ENCODE measurements at regions not wholly inside any gene's neighbourhood (a gene's known extent, or its start where the extent isn't known, plus 50 kb on each side); places are given as distances from the start of the nearest gene placed in this dataset.
"Not testable (repeated sequence)": the region's sequence is repeated elsewhere in the genome, so short reads cannot be mapped to it uniquely, and the experiment has no call there.

DNA sequence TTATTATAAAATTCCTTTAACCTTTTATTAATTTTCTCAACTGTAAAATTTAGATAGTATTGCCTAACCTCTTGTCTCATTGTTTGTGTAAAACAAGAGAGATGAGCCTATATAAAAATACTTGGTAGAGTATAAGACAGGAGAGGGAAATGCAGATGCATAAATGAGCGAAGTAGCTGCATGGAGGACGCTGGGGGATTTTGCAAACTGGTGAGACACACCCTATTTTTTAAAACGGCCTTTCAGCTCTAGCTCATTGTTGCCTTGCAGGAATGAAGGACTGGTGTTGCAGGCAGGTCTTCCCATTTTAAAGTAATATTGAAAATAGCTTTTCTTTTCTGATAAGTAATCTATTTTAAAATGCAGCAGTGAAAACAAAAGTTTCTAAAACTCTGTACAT lies 435.3 kb upstream of the HNRNPA3 start:
- DNase-seq = no peak

DNA sequence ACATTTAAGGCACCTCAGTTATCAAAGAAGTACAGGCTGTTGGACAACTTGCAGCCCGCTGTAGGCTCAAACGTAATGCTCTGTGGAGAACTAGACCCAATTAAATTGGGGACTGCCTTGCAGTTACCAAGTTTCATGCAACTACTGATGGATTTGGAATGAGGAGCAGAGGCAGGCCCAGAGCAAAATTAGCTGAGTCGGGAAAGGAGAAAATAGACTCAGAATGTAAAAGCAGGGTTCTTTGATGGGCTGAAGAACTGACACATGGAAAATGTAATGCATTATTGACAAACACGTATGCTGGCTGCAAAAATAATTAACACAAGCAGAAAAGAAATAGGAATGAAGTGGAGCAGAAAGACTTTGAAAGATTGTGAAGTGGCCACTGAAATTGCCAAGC lies 432.7 kb upstream of the HNRNPA3 start:
- no peak for DNase-seq

DNA sequence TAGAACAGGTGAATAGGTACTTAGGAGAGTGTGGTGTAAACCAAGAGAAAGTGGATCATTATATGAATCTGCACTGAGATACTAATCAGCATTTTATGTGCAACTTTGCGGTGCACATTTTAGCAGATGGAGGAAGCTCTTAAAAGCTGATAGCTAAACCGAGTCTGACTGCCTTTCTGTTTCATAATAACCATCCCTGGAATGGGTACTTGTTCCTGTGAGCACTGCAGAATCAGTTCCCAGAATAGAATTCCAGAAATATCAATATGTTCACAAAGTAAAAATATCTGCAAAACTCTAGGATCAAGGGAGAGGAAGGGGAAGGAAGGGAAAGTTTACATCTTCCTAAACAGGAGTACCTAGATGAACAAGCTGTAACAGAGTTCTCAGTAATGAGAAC lies 432.2 kb upstream of the HNRNPA3 start:
- DNase-seq = no peak

DNA sequence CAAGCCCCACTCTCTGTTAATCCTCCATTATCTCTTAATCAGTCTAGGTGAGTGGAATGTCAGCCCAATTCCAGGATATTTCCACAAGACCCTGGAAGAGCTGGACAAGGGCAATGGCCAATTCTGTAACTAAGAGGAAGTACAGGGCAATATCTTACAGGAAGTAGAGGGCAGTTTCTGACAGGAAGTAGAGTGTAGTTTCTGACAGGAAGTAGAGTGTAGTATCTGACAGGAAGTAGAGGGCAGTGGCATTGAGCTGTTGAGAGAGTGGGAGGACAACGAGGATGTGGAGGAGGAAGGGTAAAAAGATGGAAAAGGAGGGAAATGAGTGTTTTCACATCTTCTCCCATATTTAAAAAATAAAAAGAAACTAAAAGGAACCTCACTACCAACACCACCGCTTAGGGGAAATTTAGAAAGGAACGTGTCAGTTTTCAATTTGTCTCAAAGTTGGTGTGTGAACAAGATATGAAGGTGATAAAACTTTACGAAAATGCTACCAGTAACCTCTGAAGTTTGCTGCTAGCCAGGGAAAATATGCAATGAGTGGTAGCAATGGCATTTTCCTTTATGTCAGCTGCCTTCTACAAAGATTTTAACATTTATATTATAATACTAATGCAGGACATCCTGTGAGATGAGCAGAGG lies 430.9 kb upstream of the HNRNPA3 start:
- DNase-seq = no peak

GRCh38 chr2:176784633-176785200 lies 427.9 kb upstream of the HNRNPA3 start:
- DNase-seq = no peak

DNA sequence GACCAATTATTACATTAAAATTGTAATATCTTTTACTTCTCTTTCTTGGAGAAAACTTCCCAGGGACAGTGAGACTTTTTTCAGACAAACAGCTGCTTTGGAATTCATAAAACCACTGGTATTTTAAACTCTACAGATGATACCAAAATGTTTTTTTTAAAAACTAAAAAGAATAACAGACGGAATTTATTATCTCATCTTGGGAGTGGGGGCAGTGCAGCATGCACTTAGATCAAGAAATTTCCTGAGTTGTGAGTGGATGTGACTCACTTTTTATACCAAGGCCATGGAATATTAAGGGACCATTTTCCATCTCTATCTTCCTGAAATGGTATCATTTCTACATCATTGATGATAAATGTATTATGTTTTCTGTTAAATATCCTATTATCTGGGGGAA lies 422.8 kb upstream of the HNRNPA3 start:
- DNase-seq = no peak

DNA sequence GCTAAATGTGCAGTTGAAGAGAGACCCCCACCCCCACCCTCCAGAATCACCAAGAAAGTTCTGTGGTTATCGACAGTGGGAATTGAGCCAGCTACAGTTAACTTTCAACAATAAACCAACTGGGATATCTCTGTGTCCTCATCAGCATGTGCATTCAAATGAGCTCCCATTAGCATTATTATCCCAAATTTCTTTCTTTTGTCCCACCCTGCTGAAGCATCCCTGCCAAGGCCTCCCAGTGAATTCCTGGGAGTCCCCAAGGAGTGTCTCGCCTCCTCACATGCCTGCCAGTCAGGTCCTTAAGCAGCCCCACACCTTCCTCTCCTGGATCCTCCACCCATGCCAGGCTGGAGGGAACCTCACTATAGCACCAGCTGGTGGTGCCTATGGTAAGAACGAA lies 422.1 kb upstream of the HNRNPA3 start:
- DNase-seq = no peak

GRCh38 chr2:176793792-176794191 lies 418.8 kb upstream of the HNRNPA3 start:
- DNase-seq = no peak

- DNase-seq = no peak
Measured at GRCh38 chr2:176794392-176794791, 418.2 kb upstream of the HNRNPA3 start.

DNA sequence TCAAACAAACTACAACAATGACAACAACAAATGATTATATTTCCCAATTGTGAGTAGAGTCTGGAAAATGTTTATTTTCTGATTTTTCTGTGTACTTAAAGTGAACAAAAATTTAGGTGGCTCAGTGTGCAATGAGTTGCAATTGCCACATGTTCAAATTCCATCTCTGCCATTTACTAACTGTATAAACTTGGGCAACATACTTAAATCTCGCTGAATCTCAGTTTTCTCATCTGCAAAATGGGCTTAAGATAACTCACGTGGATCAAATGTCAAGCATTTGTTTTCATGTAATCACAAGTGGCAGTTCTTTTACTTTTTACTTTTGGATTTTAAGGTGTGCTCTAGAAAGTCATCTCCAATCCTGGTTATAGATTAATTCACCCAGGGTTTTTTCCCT lies 416.8 kb upstream of the HNRNPA3 start:
- DNase-seq = no peak

DNA sequence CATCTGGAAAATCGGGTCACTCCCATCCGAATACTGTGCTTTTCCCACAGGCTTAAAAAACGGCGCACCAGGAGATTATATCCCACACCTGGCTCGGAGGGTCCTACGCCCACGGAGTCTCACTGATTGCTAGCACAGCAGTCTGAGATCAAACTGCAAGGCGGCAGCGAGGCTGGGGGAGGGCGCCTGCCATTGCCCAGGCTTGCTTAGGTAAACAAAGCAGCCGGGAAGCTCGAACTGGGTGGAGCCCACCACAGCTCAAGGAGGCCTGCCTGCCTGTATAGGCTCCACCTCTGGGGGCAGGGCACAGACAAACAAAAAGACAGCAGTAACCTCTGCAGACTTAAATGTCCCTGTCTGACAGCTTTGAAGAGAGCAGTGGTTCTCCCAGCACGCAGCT lies 415.9 kb upstream of the HNRNPA3 start:
- not testable (repeated sequence) for DNase-seq

DNA sequence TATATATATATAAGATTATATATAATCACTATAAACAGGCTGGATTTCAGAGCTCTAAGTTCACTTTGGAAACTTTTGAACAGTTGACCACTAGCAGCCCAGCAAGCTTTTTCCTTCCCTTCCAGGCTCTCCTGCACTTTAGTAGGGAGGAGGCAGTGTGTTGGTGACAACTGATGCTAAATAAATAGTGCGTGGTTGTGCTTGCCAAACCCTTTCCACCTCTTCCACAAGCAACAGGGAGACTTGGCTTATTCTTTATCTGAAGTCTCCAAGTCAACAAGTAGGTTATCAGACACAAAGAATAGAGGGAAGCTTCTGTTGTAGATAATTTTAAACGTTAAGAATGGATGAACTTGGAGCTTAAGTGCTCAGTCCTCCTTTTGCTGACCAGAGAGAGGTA lies 408.2 kb upstream of the HNRNPA3 start:
- DNase-seq = no peak

- no peak for DNase-seq
Measured at GRCh38 chr2:176805345-176805744, 407.2 kb upstream of the HNRNPA3 start.

- DNase-seq = peak; percentile 98
Measured at GRCh38 chr2:176812246-176812775, 400.3 kb upstream of the HNRNPA3 start.

DNA sequence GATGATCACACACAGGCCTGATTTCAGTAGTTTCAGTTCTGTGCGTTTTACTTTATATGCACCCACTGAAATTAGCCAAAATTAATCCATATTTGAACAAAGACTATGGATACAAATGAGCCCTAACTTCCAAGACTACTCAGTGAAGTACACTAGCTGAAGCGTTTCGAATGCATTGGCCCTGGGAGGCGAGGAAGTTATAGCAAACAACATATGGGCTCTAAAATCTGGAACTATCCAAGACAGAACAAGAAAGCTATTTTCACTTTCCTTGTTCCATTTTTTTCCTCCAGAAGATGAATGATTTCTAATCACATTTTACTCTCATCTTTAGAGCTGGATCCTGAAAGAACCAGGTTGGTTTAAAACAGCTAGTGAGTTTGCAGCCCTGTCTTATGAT lies 399.4 kb upstream of the HNRNPA3 start:
- no peak for DNase-seq

DNA sequence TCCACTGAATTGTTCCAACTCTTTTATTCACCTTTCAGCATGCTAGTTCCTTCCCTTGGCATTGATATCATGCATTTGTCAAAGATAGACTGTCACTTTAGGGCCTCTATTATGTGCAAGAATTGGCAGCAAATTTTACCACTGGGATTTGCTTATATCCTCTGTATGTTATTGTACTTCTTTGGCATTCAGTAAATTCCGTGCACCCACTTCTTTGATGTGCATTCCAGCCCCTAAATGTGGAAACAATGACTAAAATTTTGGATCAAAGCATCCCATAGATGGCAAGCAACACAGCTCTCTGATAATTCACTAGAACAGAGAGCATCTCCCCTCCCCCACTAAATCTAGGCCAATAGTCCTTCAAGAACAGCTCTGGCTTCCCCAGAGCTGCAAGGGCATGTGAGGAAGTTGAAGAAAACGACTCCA lies 399.0 kb upstream of the HNRNPA3 start:
- DNase-seq = no peak

DNA sequence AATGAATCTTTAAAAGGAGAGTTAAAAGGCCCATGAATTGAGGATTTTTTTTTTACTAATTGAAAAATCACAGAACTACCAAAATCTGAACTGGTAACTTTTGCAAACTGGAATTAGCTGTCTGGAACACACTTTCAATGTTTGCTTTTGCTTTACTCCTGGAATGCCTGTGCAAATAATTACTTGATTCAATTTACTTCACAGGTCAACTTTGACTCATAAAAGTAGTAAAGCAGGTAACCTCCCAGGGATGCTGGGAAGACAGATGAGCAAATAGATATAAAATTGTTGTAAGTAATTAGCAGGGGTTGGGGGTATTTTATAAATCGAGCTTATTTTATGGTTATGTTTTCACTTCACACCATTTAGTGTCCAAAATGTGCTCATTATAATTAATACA lies 398.3 kb upstream of the HNRNPA3 start:
- no peak for DNase-seq

DNA sequence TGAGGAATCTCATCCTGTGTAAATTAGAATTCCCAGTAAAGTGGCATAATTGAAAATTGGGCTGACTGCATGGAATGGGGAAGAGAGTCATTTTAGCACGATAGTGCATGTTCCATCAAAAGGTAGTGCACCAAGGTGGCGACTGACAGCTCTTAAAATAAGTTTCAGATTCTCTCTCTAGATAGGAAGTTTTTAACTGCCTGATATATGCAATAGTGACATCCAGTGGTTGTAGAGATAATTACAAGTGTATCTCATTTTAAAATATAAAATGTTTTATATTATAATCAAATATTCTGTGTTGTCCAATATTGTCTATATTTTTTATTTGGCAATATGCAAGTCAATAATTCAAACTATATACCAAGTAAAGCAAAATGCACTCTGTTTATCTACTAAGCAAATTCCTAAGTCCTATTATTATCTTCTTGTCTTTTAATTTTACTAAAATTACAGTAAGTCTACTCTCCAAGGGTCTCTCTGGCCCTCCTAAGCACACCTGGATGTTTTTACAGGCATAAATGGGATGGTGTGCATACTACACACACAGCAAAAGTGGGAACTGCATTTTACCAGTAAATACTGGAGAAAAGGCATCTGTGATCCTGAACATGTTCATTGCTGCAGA lies 397.7 kb upstream of the HNRNPA3 start:
- DNase-seq = peak; percentile 65

DNA sequence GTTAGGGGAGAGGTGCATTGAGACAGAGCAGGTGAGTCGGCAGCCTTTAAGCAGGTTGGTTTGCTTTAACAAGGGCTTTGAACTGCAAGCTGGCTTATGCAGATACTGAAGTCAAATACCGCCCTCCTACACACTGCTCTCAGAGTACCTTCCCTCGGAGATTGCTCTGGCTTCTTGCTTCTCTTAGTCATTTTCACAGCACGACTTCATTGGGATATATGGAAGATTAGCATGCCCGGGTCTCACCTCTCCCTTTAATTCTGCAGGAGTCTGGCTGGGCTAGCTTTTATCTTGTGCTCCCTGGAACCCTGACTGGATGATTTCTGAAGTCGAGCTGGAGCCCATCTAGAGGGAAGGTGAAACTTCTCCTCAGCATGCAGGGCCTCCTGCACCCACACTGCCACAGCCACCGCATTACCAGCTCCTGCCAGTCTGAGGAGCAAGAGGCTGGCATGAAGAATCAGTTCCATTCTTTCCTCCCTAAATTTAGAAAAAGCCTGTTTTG lies 395.5 kb upstream of the HNRNPA3 start:
- DNase-seq = peak; percentile 14

DNA sequence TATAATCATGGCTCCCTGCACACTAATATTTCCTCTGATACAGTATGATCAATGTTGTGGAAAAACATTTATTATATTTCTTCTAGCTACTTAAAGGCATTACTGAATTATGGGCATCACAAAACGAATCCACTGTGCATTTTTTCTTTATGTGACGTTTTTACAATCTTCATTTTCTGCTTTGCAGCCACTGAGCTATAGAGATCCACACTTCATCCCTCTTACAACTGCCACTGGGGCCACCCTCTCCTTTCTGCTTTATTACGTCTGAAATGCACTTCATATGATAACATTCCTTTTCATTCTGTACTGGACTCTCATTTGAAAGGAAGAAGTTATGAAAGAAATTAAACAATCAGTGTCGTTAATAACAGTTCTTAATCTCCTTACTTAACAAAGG lies 394.5 kb upstream of the HNRNPA3 start:
- no peak for DNase-seq

DNA sequence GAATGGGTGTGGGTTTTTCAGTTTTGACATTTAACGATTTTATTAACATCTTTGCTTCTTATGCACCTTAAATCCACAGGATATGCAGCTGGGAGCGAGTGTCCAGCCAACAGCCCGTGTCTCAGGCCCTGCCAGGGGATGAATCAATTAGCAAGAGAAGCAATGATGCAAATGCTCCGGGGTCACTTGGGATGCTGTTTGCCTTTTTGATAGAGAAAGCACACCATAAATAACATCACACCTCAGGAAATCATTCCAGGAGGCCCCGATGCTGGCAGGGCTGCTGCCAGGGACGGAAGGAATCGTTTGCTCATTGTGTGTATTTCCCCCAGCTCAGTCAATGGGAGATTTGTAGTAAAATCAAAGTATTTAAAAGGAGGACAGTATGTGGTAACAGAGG lies 394.0 kb upstream of the HNRNPA3 start:
- no peak for DNase-seq

GRCh38 chr2:176819306-176819705 lies 393.3 kb upstream of the HNRNPA3 start:
- DNase-seq = no peak

GRCh38 chr2:176820371-176820932 lies 392.1 kb upstream of the HNRNPA3 start:
- DNase-seq = no peak

DNA sequence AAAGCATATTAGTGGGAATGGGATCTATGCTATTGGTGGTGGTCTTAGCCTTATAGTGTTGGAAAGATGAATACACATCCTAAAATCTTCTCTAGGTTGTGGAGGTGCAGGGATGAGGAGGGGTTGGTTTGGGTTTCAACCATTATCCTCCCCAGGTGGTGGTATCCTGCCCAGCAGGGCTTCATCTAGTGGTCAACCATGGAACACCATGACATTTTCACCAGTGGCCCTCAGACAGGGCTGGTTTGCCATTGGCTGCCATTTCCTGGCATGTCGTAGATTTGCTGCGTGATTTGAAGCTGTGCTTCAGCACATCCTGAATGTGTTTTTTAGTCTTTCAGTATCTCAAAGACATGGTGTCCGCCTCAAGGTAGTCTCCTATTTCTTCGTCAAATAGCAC lies 391.2 kb upstream of the HNRNPA3 start:
- DNase-seq = no peak
